Fibroblast of skin of left quadriceps (primary cell): ENCODE measurements at regions not wholly inside any gene's neighbourhood (a gene's known extent, or its start where the extent isn't known, plus 50 kb on each side); places are given as distances from the start of the nearest gene placed in this dataset.

Source experiments
- DNase-seq, 2 experiments: peaks; one replicate each; pipeline ENCODE4 v3.0.0-alpha.2; 2013; ENCODE audit warnings: low read depth in 2 of 2

DNA sequence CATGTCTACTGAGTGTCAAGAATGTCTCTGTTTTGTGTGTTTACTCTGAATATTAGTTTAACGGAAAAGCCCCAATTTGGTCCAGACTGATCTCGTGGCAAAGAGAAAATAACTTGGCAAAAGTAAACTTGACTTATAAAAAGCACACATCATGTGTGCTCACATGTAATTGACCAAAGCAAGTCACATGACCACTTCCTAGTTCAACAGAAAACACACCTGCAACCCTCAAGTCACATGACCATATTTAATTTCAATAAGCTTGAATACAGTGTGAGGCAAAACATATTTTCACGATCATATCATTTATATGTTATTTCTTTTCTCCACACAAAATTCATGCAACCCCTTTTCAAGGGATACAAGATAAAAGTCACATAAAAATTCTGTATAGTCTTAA, 662.4 kb downstream of the SLITRK1 start:
- DNase-seq, result no peak

DNA sequence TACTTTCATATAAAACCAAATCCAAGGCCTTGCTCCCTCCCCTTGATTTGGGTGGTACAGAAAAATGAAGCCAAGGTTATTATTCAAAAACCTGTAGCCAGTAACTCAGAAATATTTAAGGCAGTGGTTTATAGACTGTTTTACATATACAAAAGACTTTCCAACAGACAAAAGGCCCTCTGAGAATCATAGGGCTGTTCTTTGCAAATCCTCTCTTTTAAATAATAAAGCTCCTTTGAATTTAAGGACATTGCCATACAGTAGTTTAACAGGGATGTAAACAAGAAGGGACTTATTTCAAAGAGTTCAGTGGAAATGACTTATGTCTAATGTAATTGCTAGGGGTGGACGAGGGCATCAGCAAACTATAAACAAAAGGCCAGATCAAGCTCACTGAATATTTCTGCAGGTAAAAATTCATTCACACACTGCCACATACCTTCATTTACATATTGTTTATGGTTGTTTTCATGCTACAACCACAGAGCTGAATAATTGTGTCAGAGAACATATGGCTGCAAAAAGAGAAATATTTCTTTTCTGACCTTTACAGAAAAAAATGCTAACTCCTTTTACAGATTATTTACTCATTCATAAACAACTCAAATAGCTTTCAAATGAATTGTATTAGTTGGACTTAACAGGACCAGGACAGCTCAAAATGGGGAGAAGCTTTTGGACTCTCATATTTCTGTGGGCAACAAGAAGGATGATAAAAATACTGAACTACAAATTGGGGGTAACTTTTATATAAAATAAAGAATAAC, 665.6 kb downstream of the SLITRK1 start:
- peak in 1 of 2 experiments; percentile 36 for DNase-seq

DNA sequence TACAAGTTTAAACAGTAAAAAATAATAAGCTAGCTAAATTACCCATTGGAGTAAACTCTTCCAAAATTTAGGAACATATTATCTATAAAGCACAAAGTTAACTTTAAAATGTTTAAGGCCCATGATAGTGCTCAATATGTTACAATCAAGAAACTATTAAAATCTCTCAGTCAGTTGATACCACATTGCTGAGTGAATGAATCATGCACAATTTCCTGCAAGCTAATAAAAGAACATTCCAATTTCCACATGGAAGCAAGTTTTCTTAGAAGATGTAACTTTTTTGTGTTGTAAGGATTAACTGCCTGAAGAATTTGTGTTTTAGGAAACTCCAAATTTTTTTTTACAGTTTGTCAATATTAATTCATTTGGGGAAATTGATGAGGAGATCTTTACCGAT, 666.6 kb downstream of the SLITRK1 start:
- DNase-seq, result peak; percentile 70 to 71

DNA sequence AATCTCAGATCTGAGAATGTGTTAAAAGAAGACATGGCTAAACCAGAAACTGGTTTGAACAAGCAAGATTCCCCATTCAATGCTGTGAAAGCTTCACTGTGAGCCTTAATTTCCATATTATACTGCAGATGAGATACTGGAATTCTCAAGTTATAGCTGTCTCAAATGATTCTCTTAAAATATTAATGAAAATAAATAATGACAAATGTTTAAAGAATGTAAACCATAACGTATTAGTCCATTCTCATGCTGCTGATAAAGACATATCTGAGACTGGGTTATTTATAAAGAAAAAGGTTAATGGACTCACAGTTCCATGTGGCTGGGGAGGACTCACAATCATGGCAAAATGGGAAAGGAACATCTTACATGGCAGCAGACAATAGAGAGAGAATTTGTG, 667.8 kb downstream of the SLITRK1 start:
- no peak for DNase-seq

DNA sequence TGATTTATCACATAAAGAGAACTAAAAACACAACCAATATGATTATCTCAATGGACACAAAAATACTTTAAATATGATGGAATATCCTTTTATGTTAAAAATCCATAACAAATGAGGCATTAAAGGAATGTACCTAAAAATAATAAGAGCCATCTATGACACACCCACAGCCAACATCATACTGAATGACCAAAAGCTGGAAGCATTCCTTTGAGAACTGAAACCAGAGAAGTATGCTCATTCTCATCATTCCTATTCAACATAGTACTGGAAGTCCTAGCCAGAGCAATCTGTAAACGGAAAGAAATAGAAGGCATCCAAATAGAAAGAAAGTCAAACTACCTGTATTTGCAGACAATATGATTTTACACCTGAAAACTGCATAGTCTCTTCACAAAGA, 671.0 kb downstream of the SLITRK1 start:
- peak in 1 of 2 experiments; percentile 23 for DNase-seq

DNA sequence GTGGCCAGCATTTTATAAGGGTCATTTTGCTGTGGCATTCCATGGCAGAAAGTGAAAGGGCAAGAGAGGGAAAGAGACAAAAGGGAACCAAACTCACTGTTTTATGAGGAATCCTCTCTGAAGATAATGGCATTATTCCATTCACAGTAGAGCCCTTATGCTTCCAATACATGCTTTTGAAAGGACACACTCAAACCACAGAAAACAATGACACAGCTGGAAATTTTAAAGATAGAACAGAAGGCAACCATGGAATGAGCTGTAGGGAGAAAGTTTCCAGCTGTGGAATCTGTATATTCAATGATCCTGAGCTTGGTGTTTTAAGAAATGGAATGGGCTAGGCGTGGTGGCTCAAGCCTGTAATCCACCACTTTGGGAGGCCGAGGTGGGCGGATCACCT, 677.4 kb downstream of the SLITRK1 start:
- no peak for DNase-seq

DNA sequence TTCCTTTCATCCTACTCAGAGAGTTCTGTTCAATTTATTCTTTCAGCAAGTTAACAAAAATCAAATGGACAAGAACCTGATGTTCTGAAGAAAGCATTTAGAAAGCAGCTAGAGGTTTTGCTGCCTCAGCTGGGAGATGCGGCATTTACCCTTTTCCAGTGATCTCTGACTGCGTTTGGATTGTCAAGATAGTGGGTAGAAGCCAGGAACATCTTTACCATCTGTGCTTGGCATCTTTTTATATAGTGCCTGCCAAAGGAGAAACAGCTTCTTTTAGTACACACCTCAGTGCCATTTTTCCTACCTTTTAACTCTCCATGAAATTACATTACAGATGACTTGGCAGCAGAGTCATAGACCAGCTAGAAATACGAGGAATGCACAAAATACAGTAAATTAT, 680.8 kb downstream of the SLITRK1 start:
- DNase-seq, result no peak

DNA sequence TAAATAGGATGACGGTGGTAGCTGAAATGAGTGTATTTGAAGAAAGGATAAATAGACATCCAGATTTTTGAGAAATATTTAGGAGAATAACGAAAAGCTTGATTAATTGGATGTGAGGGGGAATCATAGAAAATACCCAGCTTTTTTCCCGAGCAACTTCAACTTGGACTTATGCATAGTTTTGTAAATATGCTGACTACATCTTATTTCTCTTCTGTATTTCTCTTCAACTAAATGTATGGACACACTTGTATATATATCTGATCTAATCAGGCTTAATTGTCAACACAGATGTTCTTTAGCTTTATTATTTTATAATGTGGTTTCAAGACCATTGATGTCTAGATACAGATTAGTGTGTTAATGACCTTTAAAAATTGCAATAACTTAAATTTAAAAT, 685.0 kb downstream of the SLITRK1 start:
- no peak for DNase-seq

DNA sequence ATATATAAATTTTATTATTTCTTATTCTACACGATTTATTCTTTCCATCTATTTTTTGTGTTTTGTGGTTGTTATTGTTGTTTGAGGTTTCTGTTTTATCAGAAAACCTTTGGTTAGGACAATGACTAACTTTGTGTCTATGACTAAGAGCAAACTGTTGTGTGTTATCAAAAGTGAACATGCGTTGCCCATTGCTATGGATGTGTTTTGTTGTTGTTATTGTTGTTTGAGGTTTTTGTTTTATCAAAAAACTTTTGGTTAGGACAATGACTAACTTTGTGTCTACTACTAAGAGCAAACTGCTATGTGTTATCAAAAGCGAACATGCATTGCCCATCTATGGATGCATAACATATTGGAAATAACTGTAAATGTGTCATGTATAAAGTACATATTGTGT, 692.3 kb downstream of the SLITRK1 start:
- DNase-seq, result no peak

DNA sequence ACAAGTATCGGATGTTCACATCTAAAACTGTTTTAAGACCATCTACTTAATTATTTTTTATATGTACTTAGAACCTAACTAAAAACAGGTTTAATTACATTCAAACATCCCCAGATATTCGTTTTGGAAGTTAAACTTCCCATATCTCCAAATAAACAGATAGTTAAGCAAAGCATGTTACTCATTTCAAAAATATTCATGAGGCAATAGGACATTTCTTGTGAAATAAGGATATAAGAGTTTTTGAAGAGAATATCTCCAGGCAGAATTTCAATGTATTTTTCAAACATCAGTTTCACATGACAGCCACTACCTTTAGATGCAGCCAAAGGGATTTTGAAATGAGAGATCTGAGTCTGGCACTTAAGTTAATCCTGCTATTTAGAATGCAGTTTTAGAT, 697.5 kb downstream of the SLITRK1 start:
- DNase-seq, result peak; percentile 27 to 39

DNA sequence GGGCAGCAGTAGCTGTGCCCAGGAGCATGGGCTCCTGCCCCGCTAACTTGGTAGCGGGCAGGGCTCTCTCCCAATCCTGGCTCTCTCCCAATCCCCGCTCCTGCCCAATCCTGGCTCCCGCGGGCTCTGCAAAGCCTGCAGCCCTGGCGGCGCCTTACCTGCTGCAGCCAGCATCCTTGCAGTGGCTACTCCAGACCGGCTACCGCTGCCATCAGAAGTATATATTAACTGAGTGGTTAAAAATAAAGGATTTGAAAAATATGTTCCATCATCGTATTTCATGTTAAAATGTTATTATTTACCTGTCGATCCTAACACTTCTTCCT, 698.2 kb downstream of the SLITRK1 start:
- no peak for DNase-seq

DNA sequence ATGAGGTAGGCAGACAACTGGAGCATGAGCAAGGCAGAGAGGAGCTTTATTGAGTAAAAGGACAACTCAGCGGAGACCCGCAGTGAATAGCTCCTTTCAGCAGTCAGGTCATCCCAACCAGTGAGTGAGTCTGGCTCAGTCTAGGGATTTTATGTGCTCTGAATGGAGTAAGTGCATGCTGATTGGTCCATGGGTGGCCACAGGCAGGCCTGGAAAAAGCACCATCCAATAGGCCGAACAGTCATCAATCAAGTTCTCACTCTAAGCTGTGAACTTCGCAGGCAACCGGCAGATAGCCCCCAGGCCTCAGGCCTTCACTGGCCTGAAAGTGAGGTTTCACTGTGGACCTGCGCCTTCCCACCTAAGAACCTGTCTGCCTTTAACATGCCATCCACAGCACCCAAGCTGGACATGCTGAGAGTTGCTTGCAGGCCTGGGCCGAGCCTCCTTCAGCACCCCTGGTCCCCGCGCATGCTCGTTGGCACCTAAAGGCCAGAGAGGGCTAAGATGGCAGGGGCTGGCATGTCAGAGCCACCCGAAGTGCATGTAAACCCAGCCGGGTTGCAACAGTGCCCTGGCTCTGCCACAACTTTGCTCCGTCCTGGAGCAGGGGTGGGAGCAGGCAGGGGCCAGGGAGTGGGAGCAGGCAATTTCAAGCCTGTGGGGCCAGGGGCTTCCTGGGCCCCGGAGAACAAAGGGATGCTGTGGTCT, 698.7 kb downstream of the SLITRK1 start:
- DNase-seq, result no peak

DNA sequence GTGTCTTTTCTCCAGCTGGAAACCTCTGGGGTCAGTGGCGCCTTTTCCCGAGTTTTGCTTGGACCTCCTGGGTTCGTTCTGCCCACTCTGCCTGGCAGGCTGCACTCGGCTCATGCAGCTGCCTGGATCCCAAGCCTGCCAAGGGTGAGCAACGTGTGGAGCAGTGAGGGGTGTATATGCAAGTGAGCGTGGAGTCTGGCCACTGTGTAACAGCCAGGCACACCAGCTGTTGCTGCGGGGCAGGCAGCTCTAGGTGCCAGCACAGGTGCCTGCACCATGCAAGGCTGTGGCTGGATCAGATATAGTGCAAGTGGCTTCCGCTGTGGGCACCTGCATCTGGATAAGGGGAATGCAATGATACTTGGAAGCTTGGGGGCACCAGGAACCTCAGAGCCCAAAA, 699.4 kb downstream of the SLITRK1 start:
- no peak for DNase-seq

DNA sequence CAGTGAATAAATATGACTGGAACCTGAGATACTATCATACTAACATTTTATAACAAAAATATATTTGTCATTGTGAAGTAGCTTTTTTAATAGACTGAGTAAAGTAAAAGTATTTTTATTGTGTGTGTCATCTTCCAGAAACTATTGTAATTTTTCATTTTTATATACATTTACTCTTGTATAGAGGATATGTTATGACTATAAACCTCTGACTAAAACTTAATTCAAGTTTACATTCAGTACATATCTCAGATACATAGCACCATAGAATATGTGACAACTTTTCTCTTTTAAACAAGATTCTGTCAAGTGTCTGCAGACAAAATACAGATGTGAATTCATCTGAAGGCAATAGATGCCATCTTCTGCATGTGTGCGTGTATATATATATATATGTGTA, 704.3 kb downstream of the SLITRK1 start:
- no peak for DNase-seq

DNA sequence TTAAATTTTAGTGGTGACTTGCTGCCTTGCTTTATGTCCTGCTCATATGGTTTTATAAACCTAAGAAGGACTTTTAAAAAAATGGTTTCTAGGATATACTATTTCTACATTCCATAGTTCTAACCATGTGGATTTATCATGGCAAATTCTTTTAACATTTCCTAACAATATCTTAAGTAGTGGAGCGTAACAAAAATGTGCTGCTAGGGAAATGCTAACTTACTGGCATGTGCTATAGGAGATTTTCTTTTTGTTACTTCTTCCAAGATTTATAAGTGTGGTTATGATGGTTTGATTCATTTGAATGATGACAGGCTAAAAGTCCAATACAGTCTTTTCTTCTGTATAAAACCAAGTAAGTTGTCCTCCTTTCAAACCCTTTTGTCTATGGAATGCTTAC, 713.7 kb downstream of the SLITRK1 start:
- peak; percentile 29 to 34 for DNase-seq

DNA sequence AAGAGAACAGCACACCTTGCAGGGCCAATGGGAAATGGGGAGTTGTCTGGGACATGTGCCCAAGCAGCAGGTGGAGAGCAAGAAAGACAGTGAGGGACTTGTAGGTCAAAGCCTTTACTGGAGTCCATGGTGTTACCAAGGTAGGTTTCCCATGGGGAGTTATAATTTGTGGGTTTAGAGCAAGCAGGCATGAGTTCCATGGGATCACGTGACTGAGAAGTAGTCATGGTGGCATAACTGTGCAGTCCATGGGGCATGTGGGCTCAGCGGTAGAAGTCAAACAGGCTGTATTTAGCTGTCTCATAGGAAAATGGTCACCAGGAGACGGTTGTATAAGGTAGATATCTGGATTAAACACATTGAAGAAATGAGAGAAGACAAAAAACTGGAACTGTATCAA, 715.1 kb downstream of the SLITRK1 start:
- no peak for DNase-seq

DNA sequence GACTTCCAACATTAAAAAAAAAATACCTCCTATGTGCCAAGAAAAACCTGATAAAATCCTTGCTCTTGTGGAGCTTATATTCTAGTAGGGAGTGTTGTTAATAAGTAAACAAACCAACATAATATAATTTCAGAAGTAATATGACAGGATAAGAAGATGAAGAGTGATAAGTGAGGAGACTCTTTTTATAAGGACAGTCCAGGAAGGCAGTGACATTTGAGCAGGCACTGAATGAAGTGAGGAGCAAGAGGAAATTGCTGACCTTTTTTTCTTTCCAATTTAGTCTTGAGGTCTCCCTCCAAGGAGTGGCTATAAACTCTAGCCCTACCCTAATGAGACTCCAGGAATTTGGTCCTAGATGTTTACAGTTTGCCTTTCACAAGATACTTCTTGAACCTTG, 715.7 kb downstream of the SLITRK1 start:
- DNase-seq, result no peak

DNA sequence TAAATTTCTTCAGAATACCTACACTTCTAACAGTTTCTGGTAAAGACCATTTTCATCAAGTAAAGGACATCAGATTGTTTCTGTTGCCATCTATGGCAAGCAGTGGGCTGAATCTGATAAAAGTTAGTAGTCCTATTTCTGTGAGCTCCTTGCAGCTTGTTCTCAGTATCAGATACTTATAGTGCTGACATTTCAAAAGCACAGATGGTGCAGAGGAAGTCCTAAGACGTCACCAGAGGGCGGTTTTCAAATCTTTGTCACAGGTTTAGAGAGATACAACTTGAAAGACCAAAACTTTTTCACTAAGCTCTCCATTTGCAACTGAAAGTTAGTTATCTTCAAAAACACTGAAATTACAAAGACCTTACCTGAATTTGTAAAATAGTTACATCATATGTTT, 719.8 kb downstream of the SLITRK1 start:
- DNase-seq, result no peak

DNA sequence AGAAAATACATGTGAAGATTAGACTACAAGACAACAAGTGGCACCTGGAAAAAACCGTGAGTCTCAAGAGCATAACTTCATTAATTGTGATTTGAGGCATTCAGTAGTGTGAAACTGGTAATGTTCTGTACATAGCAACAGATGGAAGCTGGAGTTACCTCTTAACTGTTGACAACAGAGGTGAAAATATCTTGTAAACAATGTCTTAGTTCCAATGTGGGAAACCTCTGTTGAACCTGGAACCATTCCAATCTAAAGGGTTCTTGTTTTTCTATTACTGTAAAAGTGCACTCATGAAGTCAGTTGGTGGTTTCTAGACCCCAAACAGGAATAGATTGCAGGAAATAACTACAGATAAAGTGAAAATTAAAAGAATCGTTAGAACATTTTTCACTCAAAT, 728.4 kb downstream of the SLITRK1 start:
- DNase-seq, result no peak

DNA sequence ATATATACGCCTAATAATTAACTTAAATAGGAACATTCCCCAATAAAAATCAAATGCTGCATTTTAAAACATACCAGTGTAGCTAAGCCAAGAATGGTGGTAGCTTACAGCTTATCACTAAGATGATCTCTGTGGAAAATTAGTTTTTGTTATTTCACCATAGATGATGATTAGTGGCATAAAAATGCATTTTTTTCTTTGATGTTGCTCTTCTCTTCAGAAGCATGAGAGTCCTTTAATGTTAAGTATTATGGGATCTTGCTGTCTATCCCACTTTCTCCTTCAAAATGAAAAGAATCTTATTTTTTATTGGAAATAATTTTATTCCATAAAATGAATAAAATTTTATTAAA, 731.0 kb downstream of the SLITRK1 start:
- DNase-seq, result peak; percentile 9 to 11

DNA sequence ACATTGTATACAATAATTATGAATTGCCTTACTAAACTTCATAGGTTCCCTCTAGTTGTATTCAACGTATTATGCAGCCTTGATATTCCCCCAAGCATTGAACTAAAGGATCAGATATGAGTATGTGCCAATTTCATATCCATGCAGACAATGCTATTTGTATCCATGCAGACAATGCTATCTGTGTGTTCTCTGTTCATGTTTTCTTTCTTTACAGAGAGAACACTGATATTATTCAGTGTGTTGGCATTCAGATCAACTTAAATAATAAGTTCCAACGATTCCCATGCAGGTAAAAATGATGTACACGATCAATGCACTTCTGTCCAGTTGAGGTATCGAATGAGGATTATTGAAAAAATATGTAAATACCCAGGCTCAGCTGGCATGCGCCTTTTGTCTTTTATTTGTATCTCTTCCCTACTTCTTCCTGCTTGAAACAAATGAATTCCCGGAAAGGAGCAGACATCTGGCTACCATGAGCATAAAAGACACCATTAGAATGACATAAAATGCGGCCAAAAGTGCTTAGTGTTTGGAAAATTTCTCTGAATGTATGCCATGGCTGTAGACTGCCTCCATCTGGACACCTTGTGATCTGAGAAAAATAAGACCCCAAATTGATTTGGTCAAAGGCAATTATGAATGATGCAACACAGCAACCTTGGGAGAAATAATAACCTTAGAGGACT, 731.5 kb downstream of the SLITRK1 start:
- peak; percentile 3 to 8 for DNase-seq

DNA sequence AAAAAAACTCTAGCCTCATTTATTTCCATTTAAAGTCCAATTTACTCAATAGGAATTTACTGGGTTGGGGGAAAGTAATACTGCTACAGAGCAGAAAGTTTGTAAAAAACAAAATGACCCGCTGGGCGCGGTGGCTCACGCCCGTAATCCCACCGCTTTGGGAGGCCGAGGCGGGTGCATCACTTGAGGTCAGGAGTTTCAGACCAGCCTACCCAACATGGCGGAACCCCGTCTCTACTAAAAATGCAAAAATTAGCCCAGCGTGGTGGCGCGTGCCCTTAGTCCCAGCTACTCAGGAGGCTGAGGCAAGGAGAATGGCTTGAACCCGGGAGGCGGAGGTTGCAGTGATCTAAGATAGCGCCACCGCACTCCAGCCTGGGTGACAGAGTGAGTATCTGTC, 745.6 kb downstream of the SLITRK1 start:
- no peak for DNase-seq

DNA sequence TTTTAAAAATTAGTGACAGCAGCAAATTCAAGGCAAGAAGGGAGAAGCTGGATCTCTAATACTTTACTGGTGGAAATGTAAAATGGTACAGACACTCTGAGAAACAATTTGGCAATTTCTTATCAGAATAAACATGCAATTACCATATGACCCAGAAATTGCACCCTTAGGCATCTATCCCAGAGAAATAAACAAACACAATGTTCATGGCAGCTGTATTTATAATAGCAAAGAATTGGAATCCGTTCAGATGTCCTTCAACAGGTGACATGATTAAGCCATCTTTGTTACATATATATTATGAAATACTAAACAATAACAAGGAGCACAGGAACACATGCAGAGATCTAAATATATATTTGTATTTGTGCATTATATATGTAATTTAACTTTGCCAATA, 756.5 kb downstream of the SLITRK1 start:
- DNase-seq, result no peak
